ENCODE measurements at regions not wholly inside any gene's neighbourhood (a gene's known extent, or its start where the extent isn't known, plus 50 kb on each side); places are given as distances from the start of the nearest gene placed in this dataset.

GRCh38 chr10:80770239-80770638 is 232.5 kb downstream of the SH2D4B start:
- Histone ChIP-seq H3K4me3 (no peak overlapping the region), H3K9me3 (peaks cover 0 to 2% (median 0%) of the 10 kb centered on the region in 4 donors), H3K27me3 (no peaks in the 10 kb centered on the region), H3K27ac (no peak overlapping the region), H3K36me3 (no peaks in the 10 kb centered on the region), H3K4me1 (no peaks in the 10 kb centered on the region)
- TF ChIP-seq EP300 (IDR thresholded peaks at IDR 0.05), result no peak
- TF ChIP-seq POLR2A (IDR thresholded peaks at IDR 0.05), result no peak
- TF ChIP-seq CTCF (IDR thresholded peaks at IDR 0.05), result no peak
- DNase-seq (ENCODE audit: low spot score in 2 of 2), result no peak
- WGBS, 2 donors, result 65 to 66% methylated on average over 2 of the region's 2 CpGs

GRCh38 chr10:80771285-80771684 is 233.6 kb downstream of the SH2D4B start:
- 51 to 54% methylated on average over 1 of the region's 1 CpG for WGBS, 2 donors
- no peaks in the 10 kb centered on the region for H3K4me1 ChIP-seq
- TF ChIP-seq POLR2A (IDR thresholded peaks at IDR 0.05) (no peak), EP300 (IDR thresholded peaks at IDR 0.05) (no peak), CTCF (IDR thresholded peaks at IDR 0.05) (no peak)
- H3K27ac ChIP-seq, result no peak overlapping the region
- H3K4me3 ChIP-seq, result no peak overlapping the region
- H3K36me3 ChIP-seq, result no peaks in the 10 kb centered on the region
- H3K27me3 ChIP-seq, result no peaks in the 10 kb centered on the region
- DNase-seq (ENCODE audit: low spot score in 2 of 2), result no peak
- H3K9me3 ChIP-seq, result no peaks in the 10 kb centered on the region

GRCh38 chr10:80771902-80772555 is 234.3 kb downstream of the SH2D4B start:
- Histone ChIP-seq H3K36me3 (no peaks in the 10 kb centered on the region), H3K9me3 (no peaks in the 10 kb centered on the region), H3K4me1 (no peaks in the 10 kb centered on the region), H3K27me3 (no peaks in the 10 kb centered on the region), H3K4me3 (no peak overlapping the region), H3K27ac (no peak overlapping the region)
- no peak for DNase-seq (ENCODE audit: low spot score in 2 of 2)
- WGBS, 2 donors, result 74 to 79% methylated on average over 10 of the region's 10 CpGs
- TF ChIP-seq POLR2A (IDR thresholded peaks at IDR 0.05) (no peak), CTCF (IDR thresholded peaks at IDR 0.05) (no peak), EP300 (IDR thresholded peaks at IDR 0.05) (no peak)

- no peak for TF ChIP-seq POLR2A (IDR thresholded peaks at IDR 0.05)
- TF ChIP-seq EP300 (IDR thresholded peaks at IDR 0.05), result no peak
- TF ChIP-seq CTCF (IDR thresholded peaks at IDR 0.05), result no peak
- Histone ChIP-seq H3K4me1 (no peaks in the 10 kb centered on the region), H3K9me3 (no peaks in the 10 kb centered on the region), H3K36me3 (no peaks in the 10 kb centered on the region), H3K27ac (no peak overlapping the region), H3K4me3 (no peak overlapping the region), H3K27me3 (no peaks in the 10 kb centered on the region)
- no peak for DNase-seq (ENCODE audit: low spot score in 2 of 2)
- WGBS, 2 donors, result 75 to 89% methylated on average over 3 of the region's 3 CpGs
These were observed 234.9 kb downstream of the SH2D4B start for GRCh38 chr10:80772596-80772995.

GRCh38 chr10:80784695-80785094 is 247.0 kb downstream of the SH2D4B start:
- H3K27ac ChIP-seq, result no peak overlapping the region
- H3K36me3 ChIP-seq, result no peaks in the 10 kb centered on the region
- H3K4me1 ChIP-seq, result no peaks in the 10 kb centered on the region
- H3K4me3 ChIP-seq, result no peak overlapping the region
- no peaks in the 10 kb centered on the region for H3K9me3 ChIP-seq
- TF ChIP-seq POLR2A (IDR thresholded peaks at IDR 0.05) (no peak), EP300 (IDR thresholded peaks at IDR 0.05) (no peak), CTCF (IDR thresholded peaks at IDR 0.05) (no peak)
- no peaks in the 10 kb centered on the region for H3K27me3 ChIP-seq
- no peak for DNase-seq (ENCODE audit: low spot score in 2 of 2)
- WGBS, 2 donors, result 98 to 99% methylated on average over 2 of the region's 2 CpGs

Data from tibial nerve (tissue), 4 donors.